ENCODE measurements at regions not wholly inside any gene's neighbourhood (a gene's known extent, or its start where the extent isn't known, plus 50 kb on each side); places are given as distances from the start of the nearest gene placed in this dataset.
"Not testable (repeated sequence)": the region's sequence is repeated elsewhere in the genome, so short reads cannot be mapped to it uniquely, and the experiment has no call there.

GRCh38 chr4:38386654-38387188 is 277.3 kb upstream of the KLF3 start:
- no peak for DNase-seq

- no peak for DNase-seq
Measured at GRCh38 chr4:38387348-38387747, 276.7 kb upstream of the KLF3 start.

- DNase-seq, result no peak
Measured at GRCh38 chr4:38387819-38388218, 276.2 kb upstream of the KLF3 start.

GRCh38 chr4:38388907-38389306 is 275.1 kb upstream of the KLF3 start:
- DNase-seq, result not testable (repeated sequence)

GRCh38 chr4:38390969-38391545 is 272.9 kb upstream of the KLF3 start:
- no peak for DNase-seq

- no peak for DNase-seq
Measured at GRCh38 chr4:38392223-38392855, 271.7 kb upstream of the KLF3 start.

GRCh38 chr4:38396091-38396490 is 267.9 kb upstream of the KLF3 start:
- no peak for DNase-seq

- no peak for DNase-seq
Measured at GRCh38 chr4:38396845-38397547, 267.0 kb upstream of the KLF3 start.

GRCh38 chr4:38400946-38401345 is 263.1 kb upstream of the KLF3 start:
- no peak for DNase-seq

GRCh38 chr4:38406243-38406642 is 257.8 kb upstream of the KLF3 start:
- no peak for DNase-seq

- DNase-seq, result no peak
Measured at GRCh38 chr4:38409852-38410251, 254.1 kb upstream of the KLF3 start.

GRCh38 chr4:38411092-38411491 is 252.9 kb upstream of the KLF3 start:
- no peak for DNase-seq

GRCh38 chr4:38411981-38412536 is 251.9 kb upstream of the KLF3 start:
- DNase-seq, result no peak

GRCh38 chr4:38413524-38414341 is 250.3 kb upstream of the KLF3 start:
- DNase-seq, result no peak

GRCh38 chr4:38414410-38414809 is 249.6 kb upstream of the KLF3 start:
- no peak for DNase-seq

GRCh38 chr4:38415682-38416081 is 248.3 kb upstream of the KLF3 start:
- DNase-seq, result no peak

GRCh38 chr4:38416450-38417014 is 247.5 kb upstream of the KLF3 start:
- DNase-seq, result no peak

GRCh38 chr4:38420254-38420653 is 243.7 kb upstream of the KLF3 start:
- DNase-seq, result not testable (repeated sequence)

GRCh38 chr4:38422850-38423249 is 241.1 kb upstream of the KLF3 start:
- no peak for DNase-seq

GRCh38 chr4:38424151-38424871 is 239.7 kb upstream of the KLF3 start:
- no peak for DNase-seq

GRCh38 chr4:38426532-38426931 is 237.5 kb upstream of the KLF3 start:
- DNase-seq, result no peak

- no peak for DNase-seq
Measured at GRCh38 chr4:38430841-38431240, 233.2 kb upstream of the KLF3 start.
